ENCODE measurements at regions not wholly inside any gene's neighbourhood (a gene's known extent, or its start where the extent isn't known, plus 50 kb on each side); places are given as distances from the start of the nearest gene placed in this dataset.
"Not testable (repeated sequence)": the region's sequence is repeated elsewhere in the genome, so short reads cannot be mapped to it uniquely, and the experiment has no call there.

GRCh38 chr4:96342790-96343455 lies 503.0 kb downstream of the PDHA2 start:
- DNase-seq: no peak

GRCh38 chr4:96343836-96344235 lies 503.9 kb downstream of the PDHA2 start:
- DNase-seq: no peak

- no peak for DNase-seq
These were observed 507.7 kb downstream of the PDHA2 start for GRCh38 chr4:96347582-96347981.

GRCh38 chr4:96352051-96352517 lies 512.2 kb downstream of the PDHA2 start:
- DNase-seq: peak; percentile 2

- no peak for DNase-seq
These were observed 514.3 kb downstream of the PDHA2 start for GRCh38 chr4:96354036-96354712.

- DNase-seq: no peak
These were observed 515.5 kb downstream of the PDHA2 start for GRCh38 chr4:96355414-96355813.

GRCh38 chr4:96356591-96357370 lies 516.9 kb downstream of the PDHA2 start:
- no peak for DNase-seq

GRCh38 chr4:96366632-96367031 lies 526.7 kb downstream of the PDHA2 start:
- DNase-seq: no peak

- DNase-seq: no peak
These were observed 535.5 kb downstream of the PDHA2 start for GRCh38 chr4:96375367-96375766.

GRCh38 chr4:96379524-96379923 lies 539.6 kb downstream of the PDHA2 start:
- no peak for DNase-seq

GRCh38 chr4:96380106-96380505 lies 540.2 kb downstream of the PDHA2 start:
- no peak for DNase-seq

GRCh38 chr4:96383349-96383748 lies 543.5 kb downstream of the PDHA2 start:
- no peak for DNase-seq

GRCh38 chr4:96389770-96390169 lies 549.9 kb downstream of the PDHA2 start:
- DNase-seq: no peak

- DNase-seq: no peak
These were observed 550.5 kb downstream of the PDHA2 start for GRCh38 chr4:96390404-96390803.

- no peak for DNase-seq
These were observed 555.9 kb downstream of the PDHA2 start for GRCh38 chr4:96395747-96396146.

GRCh38 chr4:96406742-96407141 lies 566.8 kb downstream of the PDHA2 start:
- no peak for DNase-seq

- DNase-seq: no peak
These were observed 567.3 kb downstream of the PDHA2 start for GRCh38 chr4:96407225-96407624.

GRCh38 chr4:96407738-96408463 lies 568.0 kb downstream of the PDHA2 start:
- DNase-seq: no peak

GRCh38 chr4:96414853-96415252 lies 575.0 kb downstream of the PDHA2 start:
- not testable (repeated sequence) for DNase-seq

GRCh38 chr4:96429657-96430056 lies 589.8 kb downstream of the PDHA2 start:
- DNase-seq: no peak

- DNase-seq: no peak
These were observed 591.2 kb downstream of the PDHA2 start for GRCh38 chr4:96431094-96431493.

GRCh38 chr4:96448315-96448872 lies 608.5 kb downstream of the PDHA2 start:
- DNase-seq: no peak
